K562 (cell line): ENCODE measurements at regions not wholly inside any gene's neighbourhood (a gene's known extent, or its start where the extent isn't known, plus 50 kb on each side); places are given as distances from the start of the nearest gene placed in this dataset.

Experiments used
- CBFA2T2 ChIP-seq: fragments of 450-650 bp; conservative IDR thresholded peaks from 2 replicates; pipeline ENCODE4 v1.6.1; 2017; ENCODE audit warnings: mild to moderate bottlenecking
- CBFB ChIP-seq: sonication (generic); formaldehyde crosslinking; IDR thresholded peaks from 2 replicates; pipeline ENCODE4 v1.4.0; 2020; ENCODE audit warnings: mild to moderate bottlenecking, missing genetic modification reagents
- JUND ChIP-seq, 2 experiments: IDR thresholded peaks; 2 replicates in 1 of 2; 3 replicates in 1 of 2; pipeline ENCODE4 v1.6.1; 2011; ENCODE audit warnings: borderline replicate concordance in 2 of 2, low read depth in 2 of 2, low read length in 2 of 2, improper control_type of control experiment in 1 of 2, missing biosample characterization in 1 of 2, missing genetic modification characterization in 1 of 2, missing genetic modification reagents in 1 of 2
- POLR2AphosphoS5 ChIP-seq: IDR thresholded peaks from 2 replicates; pipeline ENCODE4 v1.6.1; 2011; ENCODE audit warnings: mild to moderate bottlenecking, low read depth, low read length, moderate library complexity; ENCODE audit not compliant: control insufficient read depth, insufficient read depth
- SAP30 ChIP-seq: fragments of 200-600 bp; sonication (generic); IDR thresholded peaks from 2 replicates; pipeline ENCODE4 v1.6.1; 2012; ENCODE audit warnings: borderline replicate concordance, low read depth, mild to moderate bottlenecking, moderate library complexity, low read length, control low read depth, inconsistent platforms; ENCODE audit not compliant: insufficient read depth, poor library complexity, severe bottlenecking
- TARDBP ChIP-seq: fragments of 450-650 bp; IDR thresholded peaks from 2 replicates; pipeline ENCODE4 v1.6.1; 2016
- ZNF24 ChIP-seq: fragments of 450-650 bp; IDR thresholded peaks from 2 replicates; pipeline ENCODE4 v1.6.1; 2016
- TF ChIP-seq, protein P1 (sequence below), 3 experiments: IDR thresholded peaks in 2 of 3; conservative IDR thresholded peaks in 1 of 3; 2 replicates each; pipeline ENCODE4 v1.5.1; 2011 to 2012; ENCODE audit warnings: low read length in 3 of 3, mild to moderate bottlenecking in 3 of 3, control low read depth in 2 of 3, improper control_type of control experiment in 1 of 3, inconsistent platforms in 1 of 3, low read depth in 1 of 3, mixed read lengths in 1 of 3, moderate library complexity in 1 of 3; ENCODE audit not compliant: insufficient read depth in 2 of 3
- TF ChIP-seq, protein P2 (sequence below): sonication (generic); formaldehyde crosslinking; IDR thresholded peaks from 2 replicates; pipeline ENCODE4 v1.5.0; 2020; ENCODE audit warnings: missing genetic modification reagents
- TF ChIP-seq, protein P3 (sequence below): fragments of 250-450 bp; sonication (Bioruptor Pico); IDR thresholded peaks from 2 replicates; pipeline ENCODE4 v1.8.0; 2022; ENCODE audit warnings: moderate library complexity, mild to moderate bottlenecking, inconsistent platforms

DNA sequence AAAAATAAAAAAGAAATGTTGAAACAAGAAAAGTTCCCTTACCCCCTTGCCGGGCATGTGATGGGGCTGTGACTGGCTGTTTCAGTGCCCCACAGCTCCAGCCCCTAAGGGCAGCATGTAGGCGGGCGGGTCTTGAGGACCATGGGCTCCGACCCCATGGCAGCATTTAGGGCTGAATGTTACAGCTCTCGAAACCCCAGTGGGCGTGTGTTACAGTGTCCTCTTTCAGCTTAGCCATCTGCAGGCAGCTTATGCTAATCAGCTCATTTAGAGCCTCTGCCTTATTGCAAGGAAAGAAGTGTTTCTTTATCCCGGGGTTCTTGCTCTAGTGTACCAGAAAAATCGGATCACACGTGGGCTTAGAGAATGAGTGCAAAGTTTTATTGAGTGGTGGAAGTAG is 497.4 kb upstream of the CYLC2 start:
- TF ChIP-seq, protein P1, sequence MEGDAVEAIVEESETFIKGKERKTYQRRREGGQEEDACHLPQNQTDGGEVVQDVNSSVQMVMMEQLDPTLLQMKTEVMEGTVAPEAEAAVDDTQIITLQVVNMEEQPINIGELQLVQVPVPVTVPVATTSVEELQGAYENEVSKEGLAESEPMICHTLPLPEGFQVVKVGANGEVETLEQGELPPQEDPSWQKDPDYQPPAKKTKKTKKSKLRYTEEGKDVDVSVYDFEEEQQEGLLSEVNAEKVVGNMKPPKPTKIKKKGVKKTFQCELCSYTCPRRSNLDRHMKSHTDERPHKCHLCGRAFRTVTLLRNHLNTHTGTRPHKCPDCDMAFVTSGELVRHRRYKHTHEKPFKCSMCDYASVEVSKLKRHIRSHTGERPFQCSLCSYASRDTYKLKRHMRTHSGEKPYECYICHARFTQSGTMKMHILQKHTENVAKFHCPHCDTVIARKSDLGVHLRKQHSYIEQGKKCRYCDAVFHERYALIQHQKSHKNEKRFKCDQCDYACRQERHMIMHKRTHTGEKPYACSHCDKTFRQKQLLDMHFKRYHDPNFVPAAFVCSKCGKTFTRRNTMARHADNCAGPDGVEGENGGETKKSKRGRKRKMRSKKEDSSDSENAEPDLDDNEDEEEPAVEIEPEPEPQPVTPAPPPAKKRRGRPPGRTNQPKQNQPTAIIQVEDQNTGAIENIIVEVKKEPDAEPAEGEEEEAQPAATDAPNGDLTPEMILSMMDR (IDR thresholded peaks at IDR 0.05 in 2 of 3, conservative IDR thresholded peaks at IDR 0.05 in 1 of 3; ENCODE audit: insufficient read depth in 2 of 3, low read depth in 1 of 3, low read length in 3 of 3) = no peak
- no peak for TF ChIP-seq SAP30
- TF ChIP-seq ZNF24 = no peak
- TF ChIP-seq POLR2AphosphoS5 = no peak
- TF ChIP-seq, protein P2, sequence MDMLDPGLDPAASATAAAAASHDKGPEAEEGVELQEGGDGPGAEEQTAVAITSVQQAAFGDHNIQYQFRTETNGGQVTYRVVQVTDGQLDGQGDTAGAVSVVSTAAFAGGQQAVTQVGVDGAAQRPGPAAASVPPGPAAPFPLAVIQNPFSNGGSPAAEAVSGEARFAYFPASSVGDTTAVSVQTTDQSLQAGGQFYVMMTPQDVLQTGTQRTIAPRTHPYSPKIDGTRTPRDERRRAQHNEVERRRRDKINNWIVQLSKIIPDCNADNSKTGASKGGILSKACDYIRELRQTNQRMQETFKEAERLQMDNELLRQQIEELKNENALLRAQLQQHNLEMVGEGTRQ (CRISPR knock-in tag) = no peak
- TF ChIP-seq CBFA2T2 = no peak
- TF ChIP-seq CBFB = no peak
- TF ChIP-seq, protein P3, sequence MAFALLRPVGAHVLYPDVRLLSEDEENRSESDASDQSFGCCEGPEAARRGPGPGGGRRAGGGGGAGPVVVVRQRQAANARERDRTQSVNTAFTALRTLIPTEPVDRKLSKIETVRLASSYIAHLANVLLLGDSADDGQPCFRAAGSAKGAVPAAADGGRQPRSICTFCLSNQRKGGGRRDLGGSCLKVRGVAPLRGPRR (CRISPR knock-in tag) = no peak
- no peak for TF ChIP-seq JUND (IDR thresholded peaks at IDR 0.05; ENCODE audit: borderline replicate concordance, low read depth, low read length)
- no peak for TF ChIP-seq JUND (tag; IDR thresholded peaks at IDR 0.05; ENCODE audit: borderline replicate concordance, low read depth, low read length)
- no peak for TF ChIP-seq TARDBP
